Neural cell (in vitro differentiated cells): ENCODE measurements at regions not wholly inside any gene's neighbourhood (a gene's known extent, or its start where the extent isn't known, plus 50 kb on each side); places are given as distances from the start of the nearest gene placed in this dataset.

Experiments
- H2AFZ ChIP-seq: fragments of 200-600, 300-800 bp; sonication (generic), shearing (Covaris generic); 2 replicates; pipeline ENCODE4 v1.6.0; 2014; ENCODE audit warnings: low read depth, mild to moderate bottlenecking, antibody characterized with exemption, low read length, moderate library complexity
- H3F3A ChIP-seq: fragments of 200-600 bp; shearing (Covaris generic); 2 replicates; pipeline ENCODE4 v1.6.1; 2016; ENCODE audit warnings: mild to moderate bottlenecking, moderate library complexity, mixed read lengths, antibody characterized with exemption, low read length; ENCODE audit not compliant: insufficient read depth, poor library complexity, severe bottlenecking
- H3K27ac ChIP-seq: fragments of 200-600, 300-800 bp; sonication (generic), shearing (Covaris generic); 2 replicates; pipeline ENCODE4 v1.5.1; 2014; ENCODE audit warnings: mild to moderate bottlenecking, low read length, moderate library complexity
- H3K27me3 ChIP-seq: fragments of 300-800, 200-600 bp; sonication (generic), shearing (Covaris generic); 2 replicates; pipeline ENCODE4 v1.6.0; 2014; ENCODE audit warnings: mild to moderate bottlenecking, low read depth, low read length, moderate library complexity; ENCODE audit not compliant: insufficient read depth
- H3K36me3 ChIP-seq: fragments of 300-800, 200-600 bp; sonication (generic), shearing (Covaris generic); 2 replicates; pipeline ENCODE4 v1.5.1; 2014; ENCODE audit warnings: mild to moderate bottlenecking, antibody characterized with exemption, low read length, moderate library complexity; ENCODE audit not compliant: insufficient read depth
- H3K4me2 ChIP-seq: fragments of 300-800, 200-600 bp; sonication (generic), shearing (Covaris generic); 2 replicates; pipeline ENCODE4 v1.6.0; 2014; ENCODE audit warnings: mild to moderate bottlenecking, low read length
- H3K4me3 ChIP-seq: fragments of 300-800, 200-600 bp; sonication (generic), shearing (Covaris generic); 2 replicates; pipeline ENCODE4 v1.5.1; 2014; ENCODE audit warnings: mild to moderate bottlenecking, low read length, moderate library complexity
- H3K79me2 ChIP-seq: fragments of 200-600 bp; shearing (Covaris generic); replicated peaks from 2 replicates; pipeline ENCODE4 v1.6.0; 2014; ENCODE audit warnings: mild to moderate bottlenecking, low read length, moderate library complexity; ENCODE audit not compliant: insufficient read depth
- H3K9ac ChIP-seq: fragments of 300-800, 200-600 bp; sonication (generic), shearing (Covaris generic); 2 replicates; pipeline ENCODE4 v1.6.1; 2016; ENCODE audit warnings: mild to moderate bottlenecking, low read length, mixed read lengths
- H3K9me2 ChIP-seq: fragments of 200-600 bp; shearing (Covaris generic); 2 replicates; pipeline ENCODE4 v1.6.1; 2016; ENCODE audit warnings: mild to moderate bottlenecking, low read length, mixed read lengths; ENCODE audit not compliant: insufficient read depth
- H3K9me3 ChIP-seq: fragments of 200-600, 300-800 bp; sonication (generic), shearing (Covaris generic); 2 replicates; pipeline ENCODE4 v1.6.1; 2016; ENCODE audit warnings: mild to moderate bottlenecking, mixed run types, low read length, moderate library complexity, mixed read lengths
- H4K20me1 ChIP-seq: fragments of 200-600 bp; shearing (Covaris generic); 2 replicates; pipeline ENCODE4 v1.6.1; 2016; ENCODE audit warnings: mild to moderate bottlenecking, mixed run types; ENCODE audit not compliant: insufficient read depth
- CTCF ChIP-seq: fragments of 450-650 bp; IDR thresholded peaks from 2 replicates; pipeline ENCODE4 v1.5.1; 2014; ENCODE audit warnings: antibody characterized with exemption, mild to moderate bottlenecking, moderate library complexity; ENCODE audit not compliant: poor library complexity, severe bottlenecking
- EP300 ChIP-seq: fragments of 450-650 bp; conservative IDR thresholded peaks from 2 replicates; pipeline ENCODE4 v1.6.1; 2014; ENCODE audit warnings: antibody characterized with exemption, mild to moderate bottlenecking, moderate library complexity; ENCODE audit not compliant: poor library complexity, severe bottlenecking
- EZH2 ChIP-seq: fragments of 200-600, 300-800 bp; shearing (Covaris generic), sonication (generic); IDR thresholded peaks from 2 replicates; pipeline ENCODE4 v1.6.1; 2014; ENCODE audit warnings: antibody characterized with exemption, low read length, borderline replicate concordance, mild to moderate bottlenecking; ENCODE audit not compliant: insufficient read depth, poor library complexity, severe bottlenecking
- MXI1 ChIP-seq: fragments of 450-650 bp; conservative IDR thresholded peaks from 2 replicates; pipeline ENCODE4 v1.6.1; 2014; ENCODE audit warnings: antibody characterized with exemption, mild to moderate bottlenecking; ENCODE audit not compliant: poor library complexity, severe bottlenecking
- POLR2AphosphoS5 ChIP-seq: IDR thresholded peaks from 2 replicates; pipeline ENCODE4 v1.6.1; 2012
- RAD21 ChIP-seq: fragments of 450-650 bp; conservative IDR thresholded peaks from 2 replicates; pipeline ENCODE4 v1.6.1; 2014; ENCODE audit warnings: antibody characterized with exemption, mild to moderate bottlenecking, moderate library complexity
- REST ChIP-seq: IDR thresholded peaks from 2 replicates; pipeline ENCODE4 v1.6.1; 2012; ENCODE audit warnings: borderline replicate concordance
- SMC3 ChIP-seq: fragments of 450-650 bp; conservative IDR thresholded peaks from 2 replicates; pipeline ENCODE4 v1.6.1; 2014; ENCODE audit warnings: antibody characterized with exemption, mild to moderate bottlenecking, moderate library complexity; ENCODE audit not compliant: poor library complexity
- TAF1 ChIP-seq: IDR thresholded peaks from 2 replicates; pipeline ENCODE4 v1.6.1; 2012; ENCODE audit warnings: low read depth

- Histone ChIP-seq H3K9me3 (no peaks in the 10 kb centered on the region), H3K4me3 (no peak overlapping the region), H4K20me1 (no peaks in the 10 kb centered on the region), H3K9ac (no peak overlapping the region), H3K4me2 (no peak overlapping the region), H3K27ac (no peak overlapping the region), H3K36me3 (no peaks in the 10 kb centered on the region), H3F3A (no peaks in the 10 kb centered on the region), H2AFZ (no peak overlapping the region), H3K79me2 (no peaks in the 10 kb centered on the region), H3K9me2 (no peaks in the 10 kb centered on the region), H3K27me3 (no peaks in the 10 kb centered on the region)
- TF ChIP-seq SMC3 (no peak), EZH2 (no peak), CTCF (no peak), REST (no peak), MXI1 (no peak), EP300 (no peak), POLR2AphosphoS5 (no peak), TAF1 (no peak), RAD21 (no peak)
These were observed 999.4 kb downstream of the KCNT2 start for GRCh38 chr1:195608883-195609282.

GRCh38 chr1:195606483-195606882 lies 1001.8 kb downstream of the KCNT2 start:
- TF ChIP-seq POLR2AphosphoS5 (no peak), REST (no peak), EZH2 (no peak), TAF1 (no peak), CTCF (no peak), RAD21 (no peak), SMC3 (no peak), MXI1 (no peak)
- H3K27me3 ChIP-seq = no peaks in the 10 kb centered on the region
- H3K9me2 ChIP-seq = no peaks in the 10 kb centered on the region
- H3K79me2 ChIP-seq = no peaks in the 10 kb centered on the region
- no peak overlapping the region for H3K4me2 ChIP-seq
- H3K27ac ChIP-seq = no peak overlapping the region
- H3K36me3 ChIP-seq = no peaks in the 10 kb centered on the region
- no peaks in the 10 kb centered on the region for H3K9me3 ChIP-seq
- H2AFZ ChIP-seq = no peak overlapping the region
- H3K4me3 ChIP-seq = no peak overlapping the region
- no peaks in the 10 kb centered on the region for H3F3A ChIP-seq
- no peaks in the 10 kb centered on the region for H4K20me1 ChIP-seq
- H3K9ac ChIP-seq = no peak overlapping the region
